ENCODE measurements at regions not wholly inside any gene's neighbourhood (a gene's known extent, or its start where the extent isn't known, plus 50 kb on each side); places are given as distances from the start of the nearest gene placed in this dataset.

DNA sequence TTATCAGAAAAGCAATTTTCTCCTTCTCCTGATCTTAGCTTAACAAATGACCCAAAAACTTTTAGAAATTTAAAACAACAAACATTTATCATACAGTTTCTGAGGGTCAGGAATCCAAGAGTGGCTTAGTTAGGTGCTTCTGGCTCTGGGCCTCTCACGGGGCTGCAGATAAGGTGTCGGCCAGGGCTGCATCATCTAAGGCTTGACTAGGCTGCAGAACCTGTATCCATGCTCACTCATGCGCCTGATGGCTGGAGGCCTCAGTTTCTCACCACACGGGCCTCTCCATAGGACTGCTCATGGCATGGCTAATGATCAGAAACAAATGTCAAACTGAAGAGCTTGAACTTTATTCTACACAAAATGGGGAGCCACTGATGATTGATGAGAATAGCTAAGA is 210.0 kb downstream of the SEC61B start:
- Histone ChIP-seq H3K9me3 (ENCODE audit: low read depth) (no peaks in the 10 kb centered on the region), H3K79me2 (ENCODE audit: insufficient read depth) (no peaks in the 10 kb centered on the region), H3K9me2 (ENCODE audit: insufficient read depth) (no peaks in the 10 kb centered on the region), H3K36me3 (ENCODE audit: low read depth) (no peaks in the 10 kb centered on the region), H3F3A (ENCODE audit: insufficient read depth) (peaks cover 38% of the 10 kb centered on the region), H2AFZ (no peak overlapping the region), H3K9ac (no peak overlapping the region), H3K4me2 (ENCODE audit: unreplicated experiment) (no peak overlapping the region), H3K27ac (no peak overlapping the region), H3K4me3 (no peak overlapping the region), H4K20me1 (ENCODE audit: insufficient read depth) (no peaks in the 10 kb centered on the region), H3K4me1 (ENCODE audit: insufficient read depth) (peaks cover 36% of the 10 kb centered on the region), H3K27me3 (replicated peaks; ENCODE audit: insufficient read depth) (no peaks in the 10 kb centered on the region)
- 96 to 99% methylated on average over 4 of the region's 4 CpGs for WGBS, 2 experiments (ENCODE audit: low coverage in 1 of 2, low lambda C conversion rate in 2 of 2, missing lambda C conversion rate in 2 of 2)
- TF ChIP-seq EZH2phosphoT487 (IDR thresholded peaks at IDR 0.05; ENCODE audit: insufficient read depth, low read depth) (no peak), EZH2 (IDR thresholded peaks at IDR 0.05; ENCODE audit: insufficient read depth, poor library complexity, severe bottlenecking) (no peak)
- no peak for DNase-seq
- in situ Hi-C loops (cut with MboI) = no loop called here

DNA sequence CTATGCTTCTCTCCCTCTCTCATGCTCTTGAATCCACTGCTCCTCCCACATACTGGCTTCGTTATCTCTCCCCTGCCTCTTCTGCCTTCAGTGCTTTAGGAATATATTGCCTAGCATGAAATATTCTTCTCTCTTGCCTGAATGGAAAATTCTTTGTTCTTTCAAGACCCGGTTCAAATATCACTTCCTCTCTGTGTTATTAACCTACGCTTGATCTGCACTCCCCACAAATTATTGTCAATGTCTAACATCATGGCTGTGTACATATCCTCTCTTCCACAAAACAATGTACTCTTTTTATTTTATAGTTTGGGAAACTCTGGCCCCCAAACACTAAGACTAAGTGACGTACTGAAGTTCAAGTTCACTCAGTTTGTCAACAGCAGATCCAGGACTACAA is 211.0 kb downstream of the SEC61B start:
- WGBS, 2 experiments (ENCODE audit: low coverage in 1 of 2, low lambda C conversion rate in 2 of 2, missing lambda C conversion rate in 2 of 2) = 96% methylated on average over 4 of the region's 4 CpGs
- no peak for DNase-seq
- no peaks in the 10 kb centered on the region for H3K36me3 ChIP-seq (ENCODE audit: low read depth)
- TF ChIP-seq EZH2phosphoT487 (IDR thresholded peaks at IDR 0.05; ENCODE audit: insufficient read depth, low read depth) (no peak), EZH2 (IDR thresholded peaks at IDR 0.05; ENCODE audit: insufficient read depth, poor library complexity, severe bottlenecking) (no peak)
- peak overlapping the region; percentile 31; the same call in 1 of the 2 replicates for H3K27ac ChIP-seq
- H3K9me3 ChIP-seq (ENCODE audit: low read depth) = no peaks in the 10 kb centered on the region
- no peak overlapping the region for H3K9ac ChIP-seq
- in situ Hi-C loops (cut with MboI) = no loop called here
- H4K20me1 ChIP-seq (ENCODE audit: insufficient read depth) = no peaks in the 10 kb centered on the region
- peaks cover 36% of the 10 kb centered on the region for H3K4me1 ChIP-seq (ENCODE audit: insufficient read depth)
- no peaks in the 10 kb centered on the region for H3K79me2 ChIP-seq (ENCODE audit: insufficient read depth)
- H3K27me3 ChIP-seq (replicated peaks; ENCODE audit: insufficient read depth) = no peaks in the 10 kb centered on the region
- no peak overlapping the region for H2AFZ ChIP-seq
- H3K4me2 ChIP-seq (ENCODE audit: unreplicated experiment) = peak overlapping the region; percentile 60
- peaks cover 38% of the 10 kb centered on the region for H3F3A ChIP-seq (ENCODE audit: insufficient read depth)
- H3K4me3 ChIP-seq = no peak overlapping the region
- H3K9me2 ChIP-seq (ENCODE audit: insufficient read depth) = no peaks in the 10 kb centered on the region

DNA sequence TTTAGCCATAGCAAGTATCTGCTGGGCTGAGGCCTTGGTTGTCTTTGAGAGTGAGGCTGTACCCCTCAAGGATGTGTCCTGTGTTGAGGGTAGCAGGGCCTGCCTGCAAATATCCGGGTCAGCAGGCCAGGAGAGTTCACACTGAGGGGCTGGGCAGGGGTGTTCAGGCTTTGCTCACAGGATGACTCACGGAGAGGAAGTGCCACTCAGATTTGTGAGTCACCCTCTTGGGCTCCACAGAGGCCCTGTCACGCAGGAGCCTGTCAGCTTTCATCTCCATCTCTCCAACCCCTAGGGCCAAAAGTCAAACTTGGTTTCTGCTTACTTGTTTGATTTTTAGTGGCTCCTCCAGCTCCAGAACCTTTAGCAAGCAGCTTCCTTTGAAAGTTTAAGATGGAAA is 211.5 kb downstream of the SEC61B start:
- WGBS, 2 experiments (ENCODE audit: low coverage in 1 of 2, low lambda C conversion rate in 2 of 2, missing lambda C conversion rate in 2 of 2) = 1 to 6% methylated on average over 3 of the region's 3 CpGs
- Histone ChIP-seq H4K20me1 (ENCODE audit: insufficient read depth) (no peaks in the 10 kb centered on the region), H3K9me3 (ENCODE audit: low read depth) (no peaks in the 10 kb centered on the region), H3K36me3 (ENCODE audit: low read depth) (no peaks in the 10 kb centered on the region), H3F3A (ENCODE audit: insufficient read depth) (peaks cover 38% of the 10 kb centered on the region), H3K4me2 (ENCODE audit: unreplicated experiment) (peak overlapping the region; percentile 60), H3K9ac (no peak overlapping the region), H2AFZ (no peak overlapping the region), H3K9me2 (ENCODE audit: insufficient read depth) (no peaks in the 10 kb centered on the region), H3K4me3 (no peak overlapping the region), H3K4me1 (ENCODE audit: insufficient read depth) (peaks cover 36% of the 10 kb centered on the region), H3K79me2 (ENCODE audit: insufficient read depth) (no peaks in the 10 kb centered on the region), H3K27ac (peak overlapping the region; percentile 44), H3K27me3 (replicated peaks; ENCODE audit: insufficient read depth) (no peaks in the 10 kb centered on the region)
- peak; percentile 89 for DNase-seq
- TF ChIP-seq EZH2phosphoT487 (IDR thresholded peaks at IDR 0.05; ENCODE audit: insufficient read depth, low read depth) = no peak
- no peak for TF ChIP-seq EZH2 (IDR thresholded peaks at IDR 0.05; ENCODE audit: insufficient read depth, poor library complexity, severe bottlenecking)
- in situ Hi-C loops (cut with MboI) = no loop called here

DNA sequence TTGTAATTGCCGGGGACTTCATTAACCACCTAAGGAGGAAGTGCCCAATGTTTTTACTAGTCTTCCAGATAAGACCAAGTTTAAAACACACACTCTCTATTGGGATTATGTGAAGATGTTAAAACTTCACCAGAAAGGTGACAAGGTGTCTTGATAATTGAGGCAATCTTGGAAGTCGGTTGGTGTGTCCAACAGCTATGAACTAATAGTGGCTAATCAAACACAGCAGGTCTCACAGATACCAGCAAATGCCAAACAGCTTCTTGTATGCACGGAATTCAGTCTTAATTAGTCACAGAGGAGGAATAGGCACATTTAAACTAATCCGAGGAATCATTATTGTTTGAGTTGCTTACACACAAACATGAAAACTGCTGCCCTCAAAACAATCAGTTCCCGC is 214.5 kb downstream of the SEC61B start:
- Histone ChIP-seq H3K27me3 (replicated peaks; ENCODE audit: insufficient read depth) (no peaks in the 10 kb centered on the region), H3K79me2 (ENCODE audit: insufficient read depth) (no peaks in the 10 kb centered on the region), H3K9me2 (ENCODE audit: insufficient read depth) (no peaks in the 10 kb centered on the region), H3K4me2 (ENCODE audit: unreplicated experiment) (no peak overlapping the region), H3F3A (ENCODE audit: insufficient read depth) (peaks cover 20% of the 10 kb centered on the region; the same call in 1 of the 2 replicates), H4K20me1 (ENCODE audit: insufficient read depth) (no peaks in the 10 kb centered on the region), H3K4me1 (ENCODE audit: insufficient read depth) (peaks cover 22% of the 10 kb centered on the region), H3K27ac (no peak overlapping the region), H3K9ac (no peak overlapping the region), H2AFZ (no peak overlapping the region), H3K4me3 (no peak overlapping the region), H3K9me3 (ENCODE audit: low read depth) (no peaks in the 10 kb centered on the region), H3K36me3 (ENCODE audit: low read depth) (no peaks in the 10 kb centered on the region)
- TF ChIP-seq EZH2phosphoT487 (IDR thresholded peaks at IDR 0.05; ENCODE audit: insufficient read depth, low read depth) (no peak), EZH2 (IDR thresholded peaks at IDR 0.05; ENCODE audit: insufficient read depth, poor library complexity, severe bottlenecking) (no peak)
- in situ Hi-C loops (cut with MboI) = no loop called here
- WGBS, 2 experiments (ENCODE audit: low coverage in 1 of 2, low lambda C conversion rate in 2 of 2, missing lambda C conversion rate in 2 of 2) = 43 to 46% methylated on average over 5 of the region's 5 CpGs
- peak; percentile 20 for DNase-seq

DNA sequence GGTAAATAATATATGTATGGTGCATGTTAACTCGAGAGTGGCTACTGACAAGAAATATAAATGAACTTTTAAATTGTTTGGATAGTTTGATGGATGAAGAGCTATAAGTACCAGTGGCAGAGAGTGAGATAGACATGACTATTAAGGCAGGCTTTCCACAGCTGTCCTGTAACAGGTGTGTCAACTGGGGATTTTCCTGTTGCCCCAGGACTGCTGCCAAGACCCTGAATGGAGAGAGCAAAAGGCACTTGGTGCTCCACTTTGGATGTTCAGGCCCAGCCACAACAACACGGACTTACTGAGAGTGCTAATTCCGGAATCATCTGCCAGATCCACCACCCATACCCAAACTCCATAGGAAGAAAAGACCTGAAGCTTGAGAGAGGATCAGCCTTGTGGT is 215.1 kb downstream of the SEC61B start:
- peaks cover 22% of the 10 kb centered on the region for H3K4me1 ChIP-seq (ENCODE audit: insufficient read depth)
- no peaks in the 10 kb centered on the region for H3K36me3 ChIP-seq (ENCODE audit: low read depth)
- peaks cover 17% of the 10 kb centered on the region; the same call in 1 of the 2 replicates for H3F3A ChIP-seq (ENCODE audit: insufficient read depth)
- no peak overlapping the region for H3K4me3 ChIP-seq
- 84 to 87% methylated on average over 3 of the region's 3 CpGs for WGBS, 2 experiments (ENCODE audit: low coverage in 1 of 2, low lambda C conversion rate in 2 of 2, missing lambda C conversion rate in 2 of 2)
- TF ChIP-seq EZH2phosphoT487 (IDR thresholded peaks at IDR 0.05; ENCODE audit: insufficient read depth, low read depth) (no peak), EZH2 (IDR thresholded peaks at IDR 0.05; ENCODE audit: insufficient read depth, poor library complexity, severe bottlenecking) (no peak)
- no peak for DNase-seq
- H2AFZ ChIP-seq = no peak overlapping the region
- H3K27ac ChIP-seq = no peak overlapping the region
- H3K79me2 ChIP-seq (ENCODE audit: insufficient read depth) = no peaks in the 10 kb centered on the region
- H4K20me1 ChIP-seq (ENCODE audit: insufficient read depth) = no peaks in the 10 kb centered on the region
- H3K9me3 ChIP-seq (ENCODE audit: low read depth) = no peaks in the 10 kb centered on the region
- in situ Hi-C loops (cut with MboI) = no loop called here
- no peak overlapping the region for H3K4me2 ChIP-seq (ENCODE audit: unreplicated experiment)
- no peaks in the 10 kb centered on the region for H3K9me2 ChIP-seq (ENCODE audit: insufficient read depth)
- H3K27me3 ChIP-seq (replicated peaks; ENCODE audit: insufficient read depth) = no peaks in the 10 kb centered on the region
- no peak overlapping the region for H3K9ac ChIP-seq
